ENCODE measurements at regions not wholly inside any gene's neighbourhood (a gene's known extent, or its start where the extent isn't known, plus 50 kb on each side); places are given as distances from the start of the nearest gene placed in this dataset.

DNA sequence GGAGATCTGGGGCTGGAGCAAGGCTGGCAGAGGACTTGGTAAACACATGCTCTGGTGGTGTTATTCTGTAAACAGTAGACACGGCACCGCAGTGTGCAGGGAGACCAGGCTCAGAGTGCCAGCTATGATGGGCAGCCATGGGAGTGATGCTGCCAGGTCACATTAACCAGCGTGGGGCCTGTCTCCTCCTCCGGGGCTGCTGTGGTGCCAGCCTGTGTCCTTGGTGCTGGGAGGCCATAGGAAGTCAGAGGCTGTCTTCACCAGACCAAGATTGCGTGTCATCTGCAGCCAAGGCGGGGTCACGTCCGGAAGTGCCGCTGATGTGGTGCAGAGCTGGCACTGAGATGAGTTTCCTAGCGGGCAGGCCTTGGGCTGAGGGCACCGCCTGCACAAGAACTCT, 236.0 kb downstream of the GLRX3 start:
- Histone ChIP-seq H3K4me1 (ENCODE audit: control insufficient read depth, low read depth, low read length) (no peaks in the 10 kb centered on the region), H3K27ac (ENCODE audit: low read depth, low read length) (no peak overlapping the region), H2AK5ac (ENCODE audit: low read length) (no peak overlapping the region), H3K4ac (ENCODE audit: low read depth, low read length) (no peak overlapping the region), H2BK5ac (ENCODE audit: low read length) (no peak overlapping the region), H3K9ac (ENCODE audit: low read length) (no peak overlapping the region), H2BK15ac (replicated peaks; ENCODE audit: low read depth) (no peak overlapping the region), H3K36me3 (ENCODE audit: control insufficient read depth, insufficient read depth, low read length) (no peaks in the 10 kb centered on the region), H3K79me2 (ENCODE audit: control insufficient read depth, insufficient read depth, low read length) (no peaks in the 10 kb centered on the region), H3K4me2 (ENCODE audit: low read length) (no peak overlapping the region), H3K56ac (ENCODE audit: low read length) (no peak overlapping the region), H3K18ac (ENCODE audit: low read length) (no peak overlapping the region), H3K79me1 (ENCODE audit: low read length) (no peaks in the 10 kb centered on the region), H3K27me3 (ENCODE audit: insufficient read depth, low read length, poor library complexity) (no peaks in the 10 kb centered on the region), H3K23ac (ENCODE audit: low read length) (no peak overlapping the region), H4K5ac (ENCODE audit: low read length) (no peak overlapping the region), H2BK120ac (ENCODE audit: low read depth, low read length) (no peak overlapping the region), H3K4me3 (ENCODE audit: low read length) (no peak overlapping the region), H4K8ac (ENCODE audit: low read depth, low read length) (no peak overlapping the region)
- DNase-seq: no peak
- no CpG with 5 or more reads among the region's 11 CpGs for WGBS (ENCODE audit: extremely low coverage, insufficient coverage, low lambda C conversion rate)

- H3K18ac ChIP-seq (ENCODE audit: low read length): no peak overlapping the region
Observed at GRCh38 chr10:130372866-130373265, 236.7 kb downstream of the GLRX3 start.

GRCh38 chr10:130377986-130378540, 241.9 kb downstream of the GLRX3 start:
- Histone ChIP-seq H2BK5ac (ENCODE audit: low read length) (no peak overlapping the region), H3K79me2 (ENCODE audit: control insufficient read depth, insufficient read depth, low read length) (no peaks in the 10 kb centered on the region), H3K9ac (ENCODE audit: low read length) (no peak overlapping the region), H3K18ac (ENCODE audit: low read length) (no peak overlapping the region), H4K8ac (ENCODE audit: low read depth, low read length) (no peak overlapping the region), H3K23ac (ENCODE audit: low read length) (no peak overlapping the region), H3K4me2 (ENCODE audit: low read length) (no peak overlapping the region), H3K56ac (ENCODE audit: low read length) (no peak overlapping the region), H3K4me1 (ENCODE audit: control insufficient read depth, low read depth, low read length) (no peaks in the 10 kb centered on the region), H3K79me1 (ENCODE audit: low read length) (no peaks in the 10 kb centered on the region), H3K36me3 (ENCODE audit: control insufficient read depth, insufficient read depth, low read length) (no peaks in the 10 kb centered on the region), H2AK5ac (ENCODE audit: low read length) (no peak overlapping the region), H3K27me3 (ENCODE audit: insufficient read depth, low read length, poor library complexity) (no peaks in the 10 kb centered on the region), H3K4me3 (ENCODE audit: low read length) (no peak overlapping the region), H4K5ac (ENCODE audit: low read length) (no peak overlapping the region), H2BK15ac (replicated peaks; ENCODE audit: low read depth) (no peak overlapping the region), H3K27ac (ENCODE audit: low read depth, low read length) (no peak overlapping the region), H3K4ac (ENCODE audit: low read depth, low read length) (no peak overlapping the region), H2BK120ac (ENCODE audit: low read depth, low read length) (no peak overlapping the region)
- DNase-seq: no peak
- no CpG with 5 or more reads among the region's 17 CpGs for WGBS (ENCODE audit: extremely low coverage, insufficient coverage, low lambda C conversion rate)

More at GRCh38 chr10:130372866-130373265, 236.7 kb downstream of the GLRX3 start:
- no peak overlapping the region for H3K4me3 ChIP-seq (ENCODE audit: low read length)
- H3K4ac ChIP-seq (ENCODE audit: low read depth, low read length): no peak overlapping the region
- H3K23ac ChIP-seq (ENCODE audit: low read length): no peak overlapping the region
- H2BK120ac ChIP-seq (ENCODE audit: low read depth, low read length): no peak overlapping the region
- H3K27ac ChIP-seq (ENCODE audit: low read depth, low read length): no peak overlapping the region
- H4K5ac ChIP-seq (ENCODE audit: low read length): no peak overlapping the region
- DNase-seq: peak; percentile 50
- H3K36me3 ChIP-seq (ENCODE audit: control insufficient read depth, insufficient read depth, low read length): no peaks in the 10 kb centered on the region
- H2AK5ac ChIP-seq (ENCODE audit: low read length): no peak overlapping the region
- no peak overlapping the region for H4K8ac ChIP-seq (ENCODE audit: low read depth, low read length)
- no peak overlapping the region for H3K4me2 ChIP-seq (ENCODE audit: low read length)
- no peak overlapping the region for H3K56ac ChIP-seq (ENCODE audit: low read length)
- no peak overlapping the region for H2BK15ac ChIP-seq (replicated peaks; ENCODE audit: low read depth)
- H3K27me3 ChIP-seq (ENCODE audit: insufficient read depth, low read length, poor library complexity): no peaks in the 10 kb centered on the region
- H3K4me1 ChIP-seq (ENCODE audit: control insufficient read depth, low read depth, low read length): no peaks in the 10 kb centered on the region
- no peaks in the 10 kb centered on the region for H3K79me2 ChIP-seq (ENCODE audit: control insufficient read depth, insufficient read depth, low read length)
- H3K79me1 ChIP-seq (ENCODE audit: low read length): no peaks in the 10 kb centered on the region
- WGBS (ENCODE audit: extremely low coverage, insufficient coverage, low lambda C conversion rate): no CpG with 5 or more reads among the region's 9 CpGs
- H2BK5ac ChIP-seq (ENCODE audit: low read length): no peak overlapping the region
- H3K9ac ChIP-seq (ENCODE audit: low read length): no peak overlapping the region

GRCh38 chr10:130378556-130379400, 242.6 kb downstream of the GLRX3 start:
- Histone ChIP-seq H3K9ac (ENCODE audit: low read length) (no peak overlapping the region), H2BK5ac (ENCODE audit: low read length) (no peak overlapping the region), H3K23ac (ENCODE audit: low read length) (no peak overlapping the region), H4K5ac (ENCODE audit: low read length) (no peak overlapping the region), H3K36me3 (ENCODE audit: control insufficient read depth, insufficient read depth, low read length) (no peaks in the 10 kb centered on the region), H3K27ac (ENCODE audit: low read depth, low read length) (no peak overlapping the region), H2AK5ac (ENCODE audit: low read length) (no peak overlapping the region), H3K4ac (ENCODE audit: low read depth, low read length) (no peak overlapping the region), H3K79me2 (ENCODE audit: control insufficient read depth, insufficient read depth, low read length) (no peaks in the 10 kb centered on the region), H3K4me3 (ENCODE audit: low read length) (no peak overlapping the region), H3K56ac (ENCODE audit: low read length) (no peak overlapping the region), H2BK120ac (ENCODE audit: low read depth, low read length) (no peak overlapping the region), H2BK15ac (replicated peaks; ENCODE audit: low read depth) (no peak overlapping the region), H3K79me1 (ENCODE audit: low read length) (no peaks in the 10 kb centered on the region), H3K18ac (ENCODE audit: low read length) (no peak overlapping the region), H3K27me3 (ENCODE audit: insufficient read depth, low read length, poor library complexity) (no peaks in the 10 kb centered on the region), H4K8ac (ENCODE audit: low read depth, low read length) (no peak overlapping the region), H3K4me1 (ENCODE audit: control insufficient read depth, low read depth, low read length) (no peaks in the 10 kb centered on the region), H3K4me2 (ENCODE audit: low read length) (no peak overlapping the region)
- no CpG with 5 or more reads among the region's 15 CpGs for WGBS (ENCODE audit: extremely low coverage, insufficient coverage, low lambda C conversion rate)
- peak; percentile 65 for DNase-seq

- H3K79me1 ChIP-seq (ENCODE audit: low read length): no peaks in the 10 kb centered on the region
- H3K56ac ChIP-seq (ENCODE audit: low read length): no peak overlapping the region
- no peak overlapping the region for H3K27ac ChIP-seq (ENCODE audit: low read depth, low read length)
- no peak overlapping the region for H3K4me2 ChIP-seq (ENCODE audit: low read length)
- no peaks in the 10 kb centered on the region for H3K4me1 ChIP-seq (ENCODE audit: control insufficient read depth, low read depth, low read length)
- H2BK15ac ChIP-seq (replicated peaks; ENCODE audit: low read depth): no peak overlapping the region
- H3K27me3 ChIP-seq (ENCODE audit: insufficient read depth, low read length, poor library complexity): no peaks in the 10 kb centered on the region
- no peak overlapping the region for H3K9ac ChIP-seq (ENCODE audit: low read length)
- no peak overlapping the region for H3K23ac ChIP-seq (ENCODE audit: low read length)
- H2AK5ac ChIP-seq (ENCODE audit: low read length): no peak overlapping the region
- H3K36me3 ChIP-seq (ENCODE audit: control insufficient read depth, insufficient read depth, low read length): no peaks in the 10 kb centered on the region
- DNase-seq: no peak
- no peaks in the 10 kb centered on the region for H3K79me2 ChIP-seq (ENCODE audit: control insufficient read depth, insufficient read depth, low read length)
- no peak overlapping the region for H2BK5ac ChIP-seq (ENCODE audit: low read length)
- H3K4ac ChIP-seq (ENCODE audit: low read depth, low read length): no peak overlapping the region
- H4K8ac ChIP-seq (ENCODE audit: low read depth, low read length): no peak overlapping the region
- no peak overlapping the region for H3K18ac ChIP-seq (ENCODE audit: low read length)
- H2BK120ac ChIP-seq (ENCODE audit: low read depth, low read length): no peak overlapping the region
- H4K5ac ChIP-seq (ENCODE audit: low read length): no peak overlapping the region
- no CpG with 5 or more reads among the region's 6 CpGs for WGBS (ENCODE audit: extremely low coverage, insufficient coverage, low lambda C conversion rate)
- no peak overlapping the region for H3K4me3 ChIP-seq (ENCODE audit: low read length)
Observed at GRCh38 chr10:130380056-130380455, 243.9 kb downstream of the GLRX3 start.

Data from mesendoderm (in vitro differentiated cells).